LNCAP (cell line): ENCODE measurements at regions not wholly inside any gene's neighbourhood (a gene's known extent, or its start where the extent isn't known, plus 50 kb on each side); places are given as distances from the start of the nearest gene placed in this dataset.

Experiments used
- TF ChIP-seq, protein P1 (sequence below): fragments of 450-650 bp; IDR thresholded peaks from 2 replicates; pipeline ENCODE4 v1.5.1; 2017; ENCODE audit warnings: mild to moderate bottlenecking

DNA sequence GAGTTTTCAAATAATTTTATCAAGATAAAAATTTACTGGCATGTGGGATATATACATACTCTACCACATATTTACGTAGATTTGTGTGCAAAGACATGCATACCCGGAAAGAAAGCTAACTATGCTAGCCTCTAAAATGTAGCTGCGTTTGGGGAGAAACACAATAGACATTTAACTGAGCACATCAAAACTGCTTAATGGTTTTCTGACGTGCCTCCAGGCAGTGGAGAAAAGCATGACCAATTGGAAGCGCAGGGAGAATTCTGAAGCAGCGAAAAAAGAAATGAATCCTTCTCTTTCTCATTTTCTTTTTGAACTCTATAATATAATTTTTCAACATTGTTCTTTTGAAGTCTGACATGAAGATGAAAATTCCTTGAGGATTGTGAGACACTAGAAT, 60.3 kb upstream of the LYZL1 start:
- TF ChIP-seq, protein P1, sequence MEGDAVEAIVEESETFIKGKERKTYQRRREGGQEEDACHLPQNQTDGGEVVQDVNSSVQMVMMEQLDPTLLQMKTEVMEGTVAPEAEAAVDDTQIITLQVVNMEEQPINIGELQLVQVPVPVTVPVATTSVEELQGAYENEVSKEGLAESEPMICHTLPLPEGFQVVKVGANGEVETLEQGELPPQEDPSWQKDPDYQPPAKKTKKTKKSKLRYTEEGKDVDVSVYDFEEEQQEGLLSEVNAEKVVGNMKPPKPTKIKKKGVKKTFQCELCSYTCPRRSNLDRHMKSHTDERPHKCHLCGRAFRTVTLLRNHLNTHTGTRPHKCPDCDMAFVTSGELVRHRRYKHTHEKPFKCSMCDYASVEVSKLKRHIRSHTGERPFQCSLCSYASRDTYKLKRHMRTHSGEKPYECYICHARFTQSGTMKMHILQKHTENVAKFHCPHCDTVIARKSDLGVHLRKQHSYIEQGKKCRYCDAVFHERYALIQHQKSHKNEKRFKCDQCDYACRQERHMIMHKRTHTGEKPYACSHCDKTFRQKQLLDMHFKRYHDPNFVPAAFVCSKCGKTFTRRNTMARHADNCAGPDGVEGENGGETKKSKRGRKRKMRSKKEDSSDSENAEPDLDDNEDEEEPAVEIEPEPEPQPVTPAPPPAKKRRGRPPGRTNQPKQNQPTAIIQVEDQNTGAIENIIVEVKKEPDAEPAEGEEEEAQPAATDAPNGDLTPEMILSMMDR = no peak

DNA sequence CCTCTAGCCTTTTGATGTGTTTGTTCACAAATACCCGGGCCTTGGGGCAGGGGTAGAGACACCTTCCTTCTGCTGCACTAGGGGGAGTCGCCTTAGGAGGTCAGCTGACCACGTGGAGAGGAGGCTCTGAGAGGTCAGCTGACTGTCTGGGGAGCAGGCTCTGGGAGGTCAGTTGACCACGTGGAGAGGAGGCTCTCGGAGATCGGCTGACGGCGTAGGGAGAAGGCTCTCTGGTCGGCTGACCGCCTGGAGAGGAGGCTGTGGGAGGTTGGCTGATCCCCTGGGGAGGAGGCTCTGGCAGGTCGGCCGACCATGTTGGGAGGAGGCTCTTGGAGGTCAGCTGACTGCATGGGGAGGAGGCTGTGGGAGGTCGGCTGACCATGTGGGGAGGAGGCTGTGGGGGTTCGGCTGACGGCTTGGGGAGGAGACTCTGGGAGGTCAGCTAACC, 59.6 kb upstream of the LYZL1 start:
- TF ChIP-seq, protein P1 = no peak

GRCh38 chr10:29237786-29238185, 51.1 kb upstream of the LYZL1 start:
- TF ChIP-seq, protein P1 = no peak

GRCh38 chr10:29238523-29239135, 50.2 kb upstream of the LYZL1 start:
- TF ChIP-seq, protein P1 = no peak
